GM18507 (cell line): ENCODE measurements at regions not wholly inside any gene's neighbourhood (a gene's known extent, or its start where the extent isn't known, plus 50 kb on each side); places are given as distances from the start of the nearest gene placed in this dataset.
"Not testable (repeated sequence)": the region's sequence is repeated elsewhere in the genome, so short reads cannot be mapped to it uniquely, and the experiment has no call there.

Experiments used
- DNase-seq: peaks from one replicate; pipeline ENCODE4 v3.0.0; 2011; ENCODE audit warnings: low read depth; ENCODE audit not compliant: insufficient read length; ENCODE audit errors: extremely low spot score
- FAIRE-seq: peaks from 2 replicates; lab custom pipeline; 2011; peaks lifted over from hg19 to GRCh38; lab: Jason Lieb, UNC

GRCh38 chr5:67855523-67855922 is 360.0 kb upstream of the PIK3R1 start:
- FAIRE-seq (no peak), DNase-seq (no peak)

GRCh38 chr5:67850906-67851305 is 364.6 kb upstream of the PIK3R1 start:
- FAIRE-seq, DNase-seq: not testable (repeated sequence)

GRCh38 chr5:67844924-67845323 is 370.6 kb upstream of the PIK3R1 start:
- DNase-seq (no peak), FAIRE-seq (no peak)

- FAIRE-seq (no peak), DNase-seq (no peak)
These were observed 372.8 kb upstream of the PIK3R1 start for GRCh38 chr5:67842806-67843205.

- not testable (repeated sequence) for FAIRE-seq, DNase-seq
These were observed 378.3 kb upstream of the PIK3R1 start for GRCh38 chr5:67837225-67837624.

- not testable (repeated sequence) for FAIRE-seq, DNase-seq
These were observed 379.1 kb upstream of the PIK3R1 start for GRCh38 chr5:67836496-67836895.

GRCh38 chr5:67831048-67831447 is 384.5 kb upstream of the PIK3R1 start:
- no peak for FAIRE-seq
- DNase-seq: no peak

- no peak for DNase-seq
- no peak for FAIRE-seq
These were observed 388.0 kb upstream of the PIK3R1 start for GRCh38 chr5:67827541-67827940.

GRCh38 chr5:67824852-67825251 is 390.7 kb upstream of the PIK3R1 start:
- FAIRE-seq (no peak), DNase-seq (no peak)

- FAIRE-seq: no peak
- DNase-seq: no peak
These were observed 397.9 kb upstream of the PIK3R1 start for GRCh38 chr5:67817652-67818051.

- FAIRE-seq: no peak
These were observed 399.1 kb upstream of the PIK3R1 start for GRCh38 chr5:67816456-67816855.

GRCh38 chr5:67815455-67816391 is 399.8 kb upstream of the PIK3R1 start:
- FAIRE-seq: no peak
- DNase-seq: no peak

More at GRCh38 chr5:67816456-67816855, 399.1 kb upstream of the PIK3R1 start:
- DNase-seq: no peak

GRCh38 chr5:67814569-67815311 is 400.8 kb upstream of the PIK3R1 start:
- FAIRE-seq (no peak), DNase-seq (no peak)

- FAIRE-seq: no peak
- no peak for DNase-seq
These were observed 401.5 kb upstream of the PIK3R1 start for GRCh38 chr5:67813877-67814539.

GRCh38 chr5:67809589-67809988 is 406.0 kb upstream of the PIK3R1 start:
- DNase-seq (no peak), FAIRE-seq (peak; percentile 51)

GRCh38 chr5:67808340-67808739 is 407.2 kb upstream of the PIK3R1 start:
- no peak for DNase-seq
- no peak for FAIRE-seq

- DNase-seq: peak; percentile 2
- FAIRE-seq: peak; percentile 41
These were observed 408.1 kb upstream of the PIK3R1 start for GRCh38 chr5:67807439-67807888.

GRCh38 chr5:67806654-67807438 is 408.7 kb upstream of the PIK3R1 start:
- FAIRE-seq: no peak

GRCh38 chr5:67805666-67806348 is 409.7 kb upstream of the PIK3R1 start:
- DNase-seq (no peak), FAIRE-seq (no peak)

More at GRCh38 chr5:67806654-67807438, 408.7 kb upstream of the PIK3R1 start:
- DNase-seq: no peak
